PC-3 (cell line): ENCODE measurements at regions not wholly inside any gene's neighbourhood (a gene's known extent, or its start where the extent isn't known, plus 50 kb on each side); places are given as distances from the start of the nearest gene placed in this dataset.

ENCODE experiments used
- CTCF ChIP-seq: fragments of 300-600 bp; sonication (generic); conservative IDR thresholded peaks from 2 replicates; pipeline ENCODE4 v1.5.1; 2017; ENCODE audit warnings: antibody characterized with exemption, low read depth, mild to moderate bottlenecking, low read length
- EZH2phosphoT487 ChIP-seq: fragments of 300-600 bp; sonication (generic); IDR thresholded peaks from 2 replicates; pipeline ENCODE4 v1.6.1; 2018; ENCODE audit warnings: mild to moderate bottlenecking, antibody characterized with exemption, low read length, borderline replicate concordance

- no peak for TF ChIP-seq CTCF
- no peak for TF ChIP-seq EZH2phosphoT487
Measured at GRCh38 chr1:43044572-43045361, 86.1 kb upstream of the SLC2A1 start.
